Sigmoid colon (tissue), 6 donors: ENCODE measurements at regions not wholly inside any gene's neighbourhood (a gene's known extent, or its start where the extent isn't known, plus 50 kb on each side); places are given as distances from the start of the nearest gene placed in this dataset.

Experiments
- DNase-seq: peaks from one replicate; pipeline ENCODE4 v3.0.0-alpha.2; 2019
- H3K27ac ChIP-seq, 4 donors: fragments of 200-600 bp; sonication (generic); one replicate each; pipeline ENCODE4 v1.5.1; 2016 to 2019; ENCODE audit warnings: mild to moderate bottlenecking in 1 of 4
- H3K27me3 ChIP-seq, 3 donors: fragments of 200-600 bp; sonication (generic); one replicate each; pipeline ENCODE4 v1.5.1; 2019; ENCODE audit warnings: mild to moderate bottlenecking in 1 of 3
- H3K36me3 ChIP-seq, 4 donors: fragments of 200-600 bp; sonication (generic); one replicate each; pipeline ENCODE4 v1.5.1; 2016 to 2019
- H3K4me1 ChIP-seq, 4 donors: fragments of 200-600 bp; sonication (generic); one replicate each; pipeline ENCODE4 v1.5.1; 2017 to 2019
- H3K4me3 ChIP-seq, 4 donors: fragments of 200-600 bp; sonication (generic); one replicate each; pipeline ENCODE4 v1.5.1; 2017 to 2019; ENCODE audit warnings: mild to moderate bottlenecking in 2 of 4, moderate library complexity in 1 of 4
- H3K9me3 ChIP-seq, 4 donors: fragments of 200-600 bp in 3 of 4; sonication (generic) in 3 of 4; one replicate each; pipeline versions ENCODE4 v1.5.1 to v1.6.1; 2013 to 2019
- CTCF ChIP-seq, 4 experiments: fragments of 450-650 bp in 3 of 4; fragments of 200-600 bp in 1 of 4; IDR thresholded peaks; one replicate each; pipeline ENCODE4 v1.5.1; 2016 to 2019; ENCODE audit warnings: antibody characterized with exemption in 4 of 4, mild to moderate bottlenecking in 3 of 4, moderate library complexity in 2 of 4
- EP300 ChIP-seq, 4 donors: sonication (generic); formaldehyde crosslinking; IDR thresholded peaks; one replicate each; pipeline ENCODE4 v1.6.1; 2017; ENCODE audit warnings: antibody characterized with exemption in 4 of 4
- POLR2A ChIP-seq, 2 donors: fragments of 450-650 bp; IDR thresholded peaks; one replicate each; pipeline ENCODE4 v1.6.1; 2016; ENCODE audit warnings: antibody characterized with exemption in 2 of 2, mild to moderate bottlenecking in 2 of 2, moderate library complexity in 2 of 2
- POLR2AphosphoS5 ChIP-seq, 4 donors: sonication (generic); formaldehyde crosslinking; IDR thresholded peaks; one replicate each; pipeline ENCODE4 v1.6.1; 2017; ENCODE audit warnings: antibody characterized with exemption in 4 of 4
- WGBS, 2 donors: extraction: QIAGEN DNeasy Blood & Tissue Kit; methylation state at CpG; one replicate each; pipeline ENCODE4 v1.1.7; 2013; 5-methylcytosine and 5-hydroxymethylcytosine counted together
- intact Hi-C: fragments of 100-400 bp; cut with DNase I; formaldehyde crosslinking; loops from one replicate; pipeline ENCODE4 v1.15.1; 2023
- donor health status: healthy with polysubstance abuse.
- donor health status: healthy.

GRCh38 chr2:190791976-190792575, 88.5 kb upstream of the GLS start:
- H3K27me3 ChIP-seq: no peaks in the 10 kb centered on the region
- no peaks in the 10 kb centered on the region for H3K9me3 ChIP-seq
- peaks cover 0 to 20% (median 18%) of the 10 kb centered on the region in 4 donors for H3K4me1 ChIP-seq
- no peaks in the 10 kb centered on the region for H3K36me3 ChIP-seq
- intact Hi-C loops: no loop called here
- DNase-seq: no peak
- H3K4me3 ChIP-seq: no peak overlapping the region
- TF ChIP-seq POLR2A (IDR thresholded peaks at IDR 0.05) (no peak), CTCF (IDR thresholded peaks at IDR 0.05) (no peak), POLR2AphosphoS5 (IDR thresholded peaks at IDR 0.05) (no peak), EP300 (IDR thresholded peaks at IDR 0.05) (no peak)
- 50 to 100% methylated on average over 1 of the region's 1 CpG for WGBS, 2 donors
- no peak overlapping the region for H3K27ac ChIP-seq

DNA sequence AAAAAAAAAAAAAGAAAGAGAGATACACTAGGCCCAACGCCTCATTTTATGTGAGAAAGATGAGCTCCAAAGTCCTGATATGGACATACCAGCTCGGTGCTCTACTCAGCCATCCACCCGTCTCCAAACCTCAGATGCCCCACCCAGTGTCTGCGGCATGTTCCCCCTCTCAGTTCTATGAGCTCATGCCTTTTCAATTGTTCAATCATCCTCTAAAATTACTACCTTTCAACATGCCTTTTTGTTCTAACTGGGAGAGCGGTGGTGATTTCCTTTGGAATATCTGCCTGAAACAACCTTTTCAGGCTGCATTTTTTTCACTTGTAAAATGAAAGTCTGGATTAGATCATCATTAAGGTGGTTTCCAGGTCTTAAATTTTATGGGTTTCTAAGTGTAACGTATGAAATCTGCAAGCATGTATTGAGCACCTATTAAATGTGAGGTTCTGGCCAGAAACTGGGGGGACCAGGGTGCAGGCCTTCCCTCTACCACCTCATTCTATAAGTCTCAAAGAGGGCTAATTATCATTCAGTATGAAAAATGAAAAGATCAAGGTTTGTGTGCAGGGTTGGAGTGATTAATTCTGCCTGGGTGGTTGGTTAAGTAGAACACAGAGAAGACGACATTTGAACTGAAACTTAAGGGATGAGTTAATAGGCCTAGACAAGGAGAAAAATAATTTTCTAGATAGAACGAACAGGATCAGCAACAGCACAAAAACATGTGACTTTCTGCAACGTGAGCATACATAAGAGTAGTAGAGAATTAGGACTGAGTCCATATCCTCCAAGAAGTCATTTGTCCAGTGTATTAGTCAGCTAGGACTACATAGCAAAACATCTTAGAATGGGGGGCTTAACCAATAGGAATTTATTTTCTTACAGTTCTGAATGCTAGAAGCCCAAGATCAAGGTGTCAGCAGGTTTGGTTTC, 87.4 kb upstream of the GLS start:
- WGBS, 2 donors: 85 to 87% methylated on average over 9 of the region's 9 CpGs
- intact Hi-C loops: no loop called here

DNA sequence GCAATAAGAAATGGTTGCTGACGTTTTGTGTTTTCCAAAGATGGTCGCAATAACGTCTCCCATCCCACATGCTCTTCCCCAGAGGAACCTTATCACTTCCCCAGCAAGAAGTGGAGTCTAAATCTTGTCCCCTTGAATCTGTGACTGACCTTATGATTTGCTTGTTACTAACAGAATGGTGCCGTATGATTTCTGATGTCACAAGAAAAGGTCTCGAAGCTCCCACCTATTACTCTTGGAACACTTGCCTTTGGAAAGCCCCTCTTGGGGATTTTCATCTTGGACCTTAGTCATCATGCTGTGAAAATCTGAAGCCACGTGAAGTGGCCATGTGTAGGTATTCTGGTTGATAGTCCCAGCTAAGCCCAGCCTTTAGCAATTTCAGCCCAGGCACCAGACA, 86.2 kb upstream of the GLS start:
- DNase-seq: no peak
- TF ChIP-seq POLR2A (IDR thresholded peaks at IDR 0.05) (no peak), EP300 (IDR thresholded peaks at IDR 0.05) (no peak), CTCF (IDR thresholded peaks at IDR 0.05) (no peak), POLR2AphosphoS5 (IDR thresholded peaks at IDR 0.05) (no peak)
- 82 to 92% methylated on average over 6 of the region's 6 CpGs for WGBS, 2 donors
- intact Hi-C loops: no loop called here
- no peak overlapping the region for H3K4me3 ChIP-seq
- H3K36me3 ChIP-seq: no peaks in the 10 kb centered on the region
- H3K27me3 ChIP-seq: no peaks in the 10 kb centered on the region
- H3K27ac ChIP-seq: no peak overlapping the region
- H3K4me1 ChIP-seq: peaks cover 0 to 20% (median 18%) of the 10 kb centered on the region in 4 donors
- no peaks in the 10 kb centered on the region for H3K9me3 ChIP-seq

More for the DNA sequence above, 87.4 kb upstream of the GLS start:
- H3K4me3 ChIP-seq: no peak overlapping the region
- H3K27me3 ChIP-seq: no peaks in the 10 kb centered on the region
- DNase-seq: no peak
- H3K36me3 ChIP-seq: no peaks in the 10 kb centered on the region
- TF ChIP-seq EP300 (IDR thresholded peaks at IDR 0.05) (no peak), POLR2AphosphoS5 (IDR thresholded peaks at IDR 0.05) (no peak), POLR2A (IDR thresholded peaks at IDR 0.05) (no peak), CTCF (IDR thresholded peaks at IDR 0.05) (no peak)
- no peaks in the 10 kb centered on the region for H3K9me3 ChIP-seq
- H3K27ac ChIP-seq: peak overlapping the region in 1 of 4 donors; percentile 27
- peaks cover 0 to 20% (median 18%) of the 10 kb centered on the region in 4 donors for H3K4me1 ChIP-seq

GRCh38 chr2:190794790-190795189, 85.8 kb upstream of the GLS start:
- no peak overlapping the region for H3K27ac ChIP-seq
- H3K36me3 ChIP-seq: no peaks in the 10 kb centered on the region
- H3K9me3 ChIP-seq: no peaks in the 10 kb centered on the region
- H3K4me3 ChIP-seq: no peak overlapping the region
- H3K27me3 ChIP-seq: no peaks in the 10 kb centered on the region
- intact Hi-C loops: no loop called here
- peaks cover 0 to 20% (median 18%) of the 10 kb centered on the region in 4 donors for H3K4me1 ChIP-seq
- no peak for TF ChIP-seq EP300 (IDR thresholded peaks at IDR 0.05)
- no peak for TF ChIP-seq POLR2AphosphoS5 (IDR thresholded peaks at IDR 0.05)
- no peak for TF ChIP-seq CTCF (IDR thresholded peaks at IDR 0.05)
- no peak for TF ChIP-seq POLR2A (IDR thresholded peaks at IDR 0.05)
- DNase-seq: no peak
